ENCODE measurements at regions not wholly inside any gene's neighbourhood (a gene's known extent, or its start where the extent isn't known, plus 50 kb on each side); places are given as distances from the start of the nearest gene placed in this dataset.

- no peak for DNase-seq
These were observed 826.4 kb downstream of the TUSC7 start for GRCh38 chr3:117536006-117536405.

GRCh38 chr3:117537949-117538348 lies 828.4 kb downstream of the TUSC7 start:
- no peak for DNase-seq

GRCh38 chr3:117539729-117540128 lies 830.1 kb downstream of the TUSC7 start:
- no peak for DNase-seq

GRCh38 chr3:117540597-117540996 lies 831.0 kb downstream of the TUSC7 start:
- DNase-seq, result no peak

GRCh38 chr3:117541721-117542120 lies 832.1 kb downstream of the TUSC7 start:
- DNase-seq, result no peak

- DNase-seq, result no peak
These were observed 833.9 kb downstream of the TUSC7 start for GRCh38 chr3:117543521-117543920.

GRCh38 chr3:117545484-117545883 lies 835.9 kb downstream of the TUSC7 start:
- DNase-seq, result no peak

- DNase-seq, result no peak
These were observed 838.5 kb downstream of the TUSC7 start for GRCh38 chr3:117547956-117548550.

- DNase-seq, result no peak
These were observed 839.0 kb downstream of the TUSC7 start for GRCh38 chr3:117548600-117548999.

- DNase-seq, result no peak
These were observed 840.1 kb downstream of the TUSC7 start for GRCh38 chr3:117549716-117550115.

GRCh38 chr3:117550766-117551165 lies 841.2 kb downstream of the TUSC7 start:
- no peak for DNase-seq

- DNase-seq, result no peak
These were observed 843.9 kb downstream of the TUSC7 start for GRCh38 chr3:117553461-117553860.

- no peak for DNase-seq
These were observed 847.2 kb downstream of the TUSC7 start for GRCh38 chr3:117556646-117557407.

- DNase-seq, result no peak
These were observed 848.0 kb downstream of the TUSC7 start for GRCh38 chr3:117557464-117558090.

- DNase-seq, result no peak
These were observed 849.1 kb downstream of the TUSC7 start for GRCh38 chr3:117558681-117559080.

- DNase-seq, result no peak
These were observed 852.4 kb downstream of the TUSC7 start for GRCh38 chr3:117562000-117562399.

- no peak for DNase-seq
These were observed 853.5 kb downstream of the TUSC7 start for GRCh38 chr3:117563063-117563462.

GRCh38 chr3:117565777-117566176 lies 856.2 kb downstream of the TUSC7 start:
- no peak for DNase-seq

- DNase-seq, result no peak
These were observed 857.3 kb downstream of the TUSC7 start for GRCh38 chr3:117566926-117567325.

- no peak for DNase-seq
These were observed 857.8 kb downstream of the TUSC7 start for GRCh38 chr3:117567382-117567781.

GRCh38 chr3:117567906-117568305 lies 858.3 kb downstream of the TUSC7 start:
- DNase-seq, result no peak

- no peak for DNase-seq
These were observed 863.2 kb downstream of the TUSC7 start for GRCh38 chr3:117572786-117573185.

- DNase-seq, result no peak
These were observed 871.2 kb downstream of the TUSC7 start for GRCh38 chr3:117580806-117581205.

GRCh38 chr3:117586161-117586560 lies 876.6 kb downstream of the TUSC7 start:
- DNase-seq, result no peak

All from effector CD4-positive, alpha-beta T cell (primary cell).